ENCODE measurements at regions not wholly inside any gene's neighbourhood (a gene's known extent, or its start where the extent isn't known, plus 50 kb on each side); places are given as distances from the start of the nearest gene placed in this dataset.

DNA sequence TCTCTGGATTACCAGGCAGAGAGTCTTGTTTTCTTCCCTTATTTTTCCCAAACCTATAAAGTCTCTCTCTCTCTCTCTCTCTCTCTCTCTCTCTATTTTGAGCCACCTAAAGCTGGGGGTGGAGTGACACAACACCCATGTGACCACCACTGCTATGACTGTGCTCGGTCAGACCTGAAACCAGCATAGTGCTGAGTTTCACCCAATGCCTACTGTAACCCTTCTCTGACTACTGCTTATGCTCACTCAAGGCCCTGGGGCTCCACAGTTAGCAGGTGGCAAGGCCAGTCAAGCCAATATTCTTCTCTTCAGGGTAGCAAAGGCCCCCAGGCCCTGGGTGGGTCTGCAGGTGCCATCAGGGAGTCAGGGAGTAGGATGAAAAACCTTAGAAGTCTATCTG is 114.7 kb upstream of the ARMCX2 start:
- H3K36me3 ChIP-seq (ENCODE audit: insufficient read depth, low read length), result no peaks in the 10 kb centered on the region
- no peaks in the 10 kb centered on the region for H3K79me2 ChIP-seq (ENCODE audit: insufficient read depth, low read length)
- no peak overlapping the region for H3K4me2 ChIP-seq (ENCODE audit: low read length)
- no peaks in the 10 kb centered on the region for H3K9me3 ChIP-seq (ENCODE audit: low read length)
- no peak overlapping the region for H2AFZ ChIP-seq (ENCODE audit: low read length)
- H3K27me3 ChIP-seq (ENCODE audit: insufficient read depth, low read length), result no peaks in the 10 kb centered on the region
- H4K20me1 ChIP-seq (ENCODE audit: insufficient read depth, low read length), result no peaks in the 10 kb centered on the region
- no peak overlapping the region for H3K9ac ChIP-seq (ENCODE audit: low read length)
- TF ChIP-seq, protein P1, sequence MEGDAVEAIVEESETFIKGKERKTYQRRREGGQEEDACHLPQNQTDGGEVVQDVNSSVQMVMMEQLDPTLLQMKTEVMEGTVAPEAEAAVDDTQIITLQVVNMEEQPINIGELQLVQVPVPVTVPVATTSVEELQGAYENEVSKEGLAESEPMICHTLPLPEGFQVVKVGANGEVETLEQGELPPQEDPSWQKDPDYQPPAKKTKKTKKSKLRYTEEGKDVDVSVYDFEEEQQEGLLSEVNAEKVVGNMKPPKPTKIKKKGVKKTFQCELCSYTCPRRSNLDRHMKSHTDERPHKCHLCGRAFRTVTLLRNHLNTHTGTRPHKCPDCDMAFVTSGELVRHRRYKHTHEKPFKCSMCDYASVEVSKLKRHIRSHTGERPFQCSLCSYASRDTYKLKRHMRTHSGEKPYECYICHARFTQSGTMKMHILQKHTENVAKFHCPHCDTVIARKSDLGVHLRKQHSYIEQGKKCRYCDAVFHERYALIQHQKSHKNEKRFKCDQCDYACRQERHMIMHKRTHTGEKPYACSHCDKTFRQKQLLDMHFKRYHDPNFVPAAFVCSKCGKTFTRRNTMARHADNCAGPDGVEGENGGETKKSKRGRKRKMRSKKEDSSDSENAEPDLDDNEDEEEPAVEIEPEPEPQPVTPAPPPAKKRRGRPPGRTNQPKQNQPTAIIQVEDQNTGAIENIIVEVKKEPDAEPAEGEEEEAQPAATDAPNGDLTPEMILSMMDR (IDR thresholded peaks at IDR 0.05; ENCODE audit: low read length), result no peak
- TF ChIP-seq EZH2 (IDR thresholded peaks at IDR 0.05; ENCODE audit: borderline replicate concordance, low read length), result no peak
- no peaks in the 10 kb centered on the region for H3K9me2 ChIP-seq (ENCODE audit: low read depth, low read length)
- no peaks in the 10 kb centered on the region for H3F3A ChIP-seq (ENCODE audit: insufficient read depth, low read length)
- no peak overlapping the region for H3K4me3 ChIP-seq (ENCODE audit: low read depth, low read length, poor library complexity, severe bottlenecking)
- no peak overlapping the region for H3K27ac ChIP-seq (ENCODE audit: low read depth, low read length, poor library complexity, severe bottlenecking)
- no peaks in the 10 kb centered on the region for H3K4me1 ChIP-seq (ENCODE audit: insufficient read depth, low read length, severe bottlenecking)

DNA sequence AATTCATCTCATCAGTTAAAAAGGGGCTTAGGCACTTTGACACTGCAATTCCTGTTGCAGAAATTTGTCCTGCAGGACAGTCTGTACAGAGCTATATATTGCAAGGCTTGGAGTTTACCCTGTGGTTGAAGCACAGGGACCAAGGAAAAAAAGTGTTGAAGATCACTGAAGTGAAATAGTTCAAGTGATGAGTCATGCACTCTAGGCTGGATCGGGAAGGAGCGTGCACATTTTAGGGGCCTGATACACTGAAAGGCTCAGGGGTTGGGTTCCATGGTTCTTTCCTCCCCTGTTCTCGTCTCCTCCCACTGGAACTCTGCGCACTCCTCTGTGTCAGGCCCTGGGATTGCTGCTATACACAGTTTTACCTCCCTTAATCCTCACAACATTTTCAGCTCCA is 104.9 kb upstream of the ARMCX2 start:
- TF ChIP-seq EZH2 (IDR thresholded peaks at IDR 0.05; ENCODE audit: borderline replicate concordance, low read length), result no peak
- TF ChIP-seq, protein P1 (IDR thresholded peaks at IDR 0.05; ENCODE audit: low read length), result no peak
- no peaks in the 10 kb centered on the region for H4K20me1 ChIP-seq (ENCODE audit: insufficient read depth, low read length)
- no peaks in the 10 kb centered on the region for H3K9me3 ChIP-seq (ENCODE audit: low read length)
- H3K27me3 ChIP-seq (ENCODE audit: insufficient read depth, low read length), result no peaks in the 10 kb centered on the region
- no peak overlapping the region for H3K4me3 ChIP-seq (ENCODE audit: low read depth, low read length, poor library complexity, severe bottlenecking)
- H2AFZ ChIP-seq (ENCODE audit: low read length), result no peak overlapping the region
- no peak overlapping the region for H3K27ac ChIP-seq (ENCODE audit: low read depth, low read length, poor library complexity, severe bottlenecking)
- H3K79me2 ChIP-seq (ENCODE audit: insufficient read depth, low read length), result no peaks in the 10 kb centered on the region
- H3K9ac ChIP-seq (ENCODE audit: low read length), result no peak overlapping the region
- no peaks in the 10 kb centered on the region for H3K9me2 ChIP-seq (ENCODE audit: low read depth, low read length)
- no peaks in the 10 kb centered on the region for H3F3A ChIP-seq (ENCODE audit: insufficient read depth, low read length)
- no peak overlapping the region for H3K4me2 ChIP-seq (ENCODE audit: low read length)
- H3K4me1 ChIP-seq (ENCODE audit: insufficient read depth, low read length, severe bottlenecking), result no peaks in the 10 kb centered on the region
- H3K36me3 ChIP-seq (ENCODE audit: insufficient read depth, low read length), result no peaks in the 10 kb centered on the region

DNA sequence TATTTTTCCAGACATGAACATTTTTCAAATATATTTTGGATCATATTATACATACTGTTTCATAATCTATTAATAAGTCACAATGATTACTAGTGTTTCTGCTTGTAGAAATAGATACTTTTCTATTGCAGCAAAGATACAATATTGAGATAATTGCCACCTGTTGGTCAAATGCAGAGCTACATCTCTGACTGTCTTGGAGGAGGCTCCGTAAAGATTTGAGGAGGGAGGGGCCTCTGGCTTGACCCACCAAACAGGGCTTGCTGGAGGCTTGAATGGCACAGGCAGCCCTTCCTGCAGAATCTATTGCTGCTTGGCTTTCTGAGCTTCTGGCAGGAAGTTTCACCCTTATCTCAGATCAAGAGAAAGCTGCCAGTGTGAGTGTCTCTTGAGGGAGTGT is 99.3 kb upstream of the ARMCX2 start:
- no peaks in the 10 kb centered on the region for H4K20me1 ChIP-seq (ENCODE audit: insufficient read depth, low read length)
- H3K9me3 ChIP-seq (ENCODE audit: low read length), result no peaks in the 10 kb centered on the region
- H3K4me3 ChIP-seq (ENCODE audit: low read depth, low read length, poor library complexity, severe bottlenecking), result no peak overlapping the region
- H3K9ac ChIP-seq (ENCODE audit: low read length), result no peak overlapping the region
- no peaks in the 10 kb centered on the region for H3K27me3 ChIP-seq (ENCODE audit: insufficient read depth, low read length)
- no peaks in the 10 kb centered on the region for H3K79me2 ChIP-seq (ENCODE audit: insufficient read depth, low read length)
- no peaks in the 10 kb centered on the region for H3K36me3 ChIP-seq (ENCODE audit: insufficient read depth, low read length)
- no peaks in the 10 kb centered on the region for H3K9me2 ChIP-seq (ENCODE audit: low read depth, low read length)
- no peaks in the 10 kb centered on the region for H3F3A ChIP-seq (ENCODE audit: insufficient read depth, low read length)
- no peak overlapping the region for H2AFZ ChIP-seq (ENCODE audit: low read length)
- no peak overlapping the region for H3K4me2 ChIP-seq (ENCODE audit: low read length)
- no peak overlapping the region for H3K27ac ChIP-seq (ENCODE audit: low read depth, low read length, poor library complexity, severe bottlenecking)
- TF ChIP-seq, protein P1 (IDR thresholded peaks at IDR 0.05; ENCODE audit: low read length), result peak; percentile 34; the same call in 1 of the 2 replicates
- TF ChIP-seq EZH2 (IDR thresholded peaks at IDR 0.05; ENCODE audit: borderline replicate concordance, low read length), result no peak
- H3K4me1 ChIP-seq (ENCODE audit: insufficient read depth, low read length, severe bottlenecking), result no peaks in the 10 kb centered on the region
